Esophagus squamous epithelium (tissue), 4 donors: ENCODE measurements at regions not wholly inside any gene's neighbourhood (a gene's known extent, or its start where the extent isn't known, plus 50 kb on each side); places are given as distances from the start of the nearest gene placed in this dataset.

Source experiments
- POLR2A ChIP-seq, 4 donors: fragments of 450-650 bp; IDR thresholded peaks; one replicate each; pipeline ENCODE4 v1.6.1; 2017; ENCODE audit warnings: antibody characterized with exemption in 4 of 4, mild to moderate bottlenecking in 4 of 4, moderate library complexity in 3 of 4
- TF ChIP-seq, protein P1 (sequence below), 6 experiments: fragments of 450-650 bp in 4 of 6; fragments of 200-600 bp in 2 of 6; sonication (generic) in 2 of 6; IDR thresholded peaks; one replicate each; pipeline ENCODE4 v1.5.1; 2016 to 2019; ENCODE audit warnings: antibody characterized with exemption in 6 of 6, mild to moderate bottlenecking in 4 of 6, moderate library complexity in 4 of 6

DNA sequence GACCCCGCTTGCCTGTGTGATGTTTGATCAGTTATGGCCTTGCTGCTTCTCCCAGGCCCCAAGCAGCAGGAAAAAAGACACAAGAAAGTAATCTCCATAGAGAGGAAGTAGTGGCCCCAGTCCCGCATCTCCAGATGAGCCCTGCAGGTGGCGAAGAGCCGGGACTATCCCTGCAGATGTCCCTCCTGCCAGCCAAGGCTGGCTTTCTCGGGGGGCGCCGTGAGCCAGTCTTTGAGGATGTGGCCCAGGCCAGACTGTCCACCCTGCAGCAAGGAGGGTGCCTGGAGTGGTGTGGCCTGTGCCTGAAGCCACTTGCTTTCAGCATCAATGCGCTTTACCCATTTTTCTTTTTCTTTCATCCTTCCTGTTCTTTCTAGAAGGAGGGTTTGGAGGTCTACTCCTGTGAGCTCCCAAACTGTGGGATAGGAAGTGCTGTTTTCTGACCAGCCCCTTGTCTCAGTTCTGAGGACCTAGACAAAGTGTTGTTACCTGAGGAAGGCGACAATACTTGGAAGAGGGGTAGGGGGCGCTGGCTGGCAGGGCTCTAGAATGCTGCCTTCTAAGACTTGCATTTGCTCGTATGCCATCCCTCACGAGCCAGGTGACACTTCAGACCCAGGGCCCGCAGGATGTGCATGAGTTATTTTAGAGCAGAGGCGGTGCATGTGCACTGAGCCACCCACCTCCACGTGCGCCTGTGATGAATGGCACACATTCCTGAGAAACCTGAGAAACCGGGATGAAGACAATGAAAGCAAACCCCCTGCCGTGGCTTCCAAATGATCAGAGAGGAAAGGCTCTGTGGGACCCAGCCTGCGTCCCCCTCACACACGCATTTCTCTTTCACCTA lies 255.8 kb downstream of the FBXO15 start:
- TF ChIP-seq, protein P1, sequence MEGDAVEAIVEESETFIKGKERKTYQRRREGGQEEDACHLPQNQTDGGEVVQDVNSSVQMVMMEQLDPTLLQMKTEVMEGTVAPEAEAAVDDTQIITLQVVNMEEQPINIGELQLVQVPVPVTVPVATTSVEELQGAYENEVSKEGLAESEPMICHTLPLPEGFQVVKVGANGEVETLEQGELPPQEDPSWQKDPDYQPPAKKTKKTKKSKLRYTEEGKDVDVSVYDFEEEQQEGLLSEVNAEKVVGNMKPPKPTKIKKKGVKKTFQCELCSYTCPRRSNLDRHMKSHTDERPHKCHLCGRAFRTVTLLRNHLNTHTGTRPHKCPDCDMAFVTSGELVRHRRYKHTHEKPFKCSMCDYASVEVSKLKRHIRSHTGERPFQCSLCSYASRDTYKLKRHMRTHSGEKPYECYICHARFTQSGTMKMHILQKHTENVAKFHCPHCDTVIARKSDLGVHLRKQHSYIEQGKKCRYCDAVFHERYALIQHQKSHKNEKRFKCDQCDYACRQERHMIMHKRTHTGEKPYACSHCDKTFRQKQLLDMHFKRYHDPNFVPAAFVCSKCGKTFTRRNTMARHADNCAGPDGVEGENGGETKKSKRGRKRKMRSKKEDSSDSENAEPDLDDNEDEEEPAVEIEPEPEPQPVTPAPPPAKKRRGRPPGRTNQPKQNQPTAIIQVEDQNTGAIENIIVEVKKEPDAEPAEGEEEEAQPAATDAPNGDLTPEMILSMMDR (IDR thresholded peaks at IDR 0.05), result no peak
- no peak for TF ChIP-seq POLR2A (IDR thresholded peaks at IDR 0.05)
